ENCODE measurements at regions not wholly inside any gene's neighbourhood (a gene's known extent, or its start where the extent isn't known, plus 50 kb on each side); places are given as distances from the start of the nearest gene placed in this dataset.
"Not testable (repeated sequence)": the region's sequence is repeated elsewhere in the genome, so short reads cannot be mapped to it uniquely, and the experiment has no call there.

- H3K27ac ChIP-seq, result no peak overlapping the region
- no peak for TF ChIP-seq BCL3 (IDR thresholded peaks at IDR 0.05)
- TF ChIP-seq PHF8 (IDR thresholded peaks at IDR 0.05; ENCODE audit: borderline replicate concordance, low read depth), result no peak
- TF ChIP-seq, protein P1, sequence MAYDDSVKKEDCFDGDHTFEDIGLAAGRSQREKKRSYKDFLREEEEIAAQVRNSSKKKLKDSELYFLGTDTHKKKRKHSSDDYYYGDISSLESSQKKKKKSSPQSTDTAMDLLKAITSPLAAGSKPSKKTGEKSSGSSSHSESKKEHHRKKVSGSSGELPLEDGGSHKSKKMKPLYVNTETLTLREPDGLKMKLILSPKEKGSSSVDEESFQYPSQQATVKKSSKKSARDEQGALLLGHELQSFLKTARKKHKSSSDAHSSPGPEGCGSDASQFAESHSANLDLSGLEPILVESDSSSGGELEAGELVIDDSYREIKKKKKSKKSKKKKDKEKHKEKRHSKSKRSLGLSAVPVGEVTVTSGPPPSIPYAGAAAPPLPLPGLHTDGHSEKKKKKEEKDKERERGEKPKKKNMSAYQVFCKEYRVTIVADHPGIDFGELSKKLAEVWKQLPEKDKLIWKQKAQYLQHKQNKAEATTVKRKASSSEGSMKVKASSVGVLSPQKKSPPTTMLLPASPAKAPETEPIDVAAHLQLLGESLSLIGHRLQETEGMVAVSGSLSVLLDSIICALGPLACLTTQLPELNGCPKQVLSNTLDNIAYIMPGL (CRISPR knock-in tag; IDR thresholded peaks at IDR 0.05; ENCODE audit: borderline replicate concordance), result no peak
- no peak for TF ChIP-seq BHLHE40 (IDR thresholded peaks at IDR 0.05; ENCODE audit: low read depth, low read length)
- no peak for TF ChIP-seq JUN (IDR thresholded peaks at IDR 0.05)
- no peak for TF ChIP-seq MAFK (IDR thresholded peaks at IDR 0.05; ENCODE audit: partially characterized antibody)
- no peak for TF ChIP-seq HOXB13 (CRISPR knock-in tag; IDR thresholded peaks at IDR 0.05; ENCODE audit: low read depth)
- TF ChIP-seq RCOR1 (IDR thresholded peaks at IDR 0.05; ENCODE audit: low read depth, low read length), result no peak
- FAIRE-seq, result no peak
- H3K9me3 ChIP-seq, result no peaks in the 10 kb centered on the region
- no peak overlapping the region for H3K4me2 ChIP-seq
- H3K4me1 ChIP-seq, result no peaks in the 10 kb centered on the region
- 6% methylated on average over 1 of the region's 1 CpG for WGBS (ENCODE audit: missing lambda C conversion rate)
- no peak for DNase-seq (ENCODE audit: low read depth in 1 of 2, low spot score in 1 of 2)
- POLR2A ChIA-PET, result no interaction called here
- no peak for ATAC-seq
- no peak overlapping the region for H3K4me3 ChIP-seq
- CTCF ChIA-PET, result no interaction called here
These were observed 403.4 kb upstream of the NR3C2 start for GRCh38 chr4:148845609-148846008.

- H3K27ac ChIP-seq, result no peak overlapping the region
- ATAC-seq (no peak), FAIRE-seq (no peak), DNase-seq (ENCODE audit: low read depth in 1 of 2, low spot score in 1 of 2) (no peak)
- ChIA-PET CTCF (no interaction called here), POLR2A (no interaction called here)
- no peaks in the 10 kb centered on the region for H3K4me1 ChIP-seq
- no peak overlapping the region for H3K4me2 ChIP-seq
- WGBS (ENCODE audit: missing lambda C conversion rate), result 7% methylated on average over 3 of the region's 3 CpGs
- H3K9me3 ChIP-seq, result no peaks in the 10 kb centered on the region
- H3K4me3 ChIP-seq, result no peak overlapping the region
- no peak for TF ChIP-seq HOXB13 (CRISPR knock-in tag; IDR thresholded peaks at IDR 0.05; ENCODE audit: low read depth)
These were observed 401.4 kb upstream of the NR3C2 start for GRCh38 chr4:148843625-148844024.

DNA sequence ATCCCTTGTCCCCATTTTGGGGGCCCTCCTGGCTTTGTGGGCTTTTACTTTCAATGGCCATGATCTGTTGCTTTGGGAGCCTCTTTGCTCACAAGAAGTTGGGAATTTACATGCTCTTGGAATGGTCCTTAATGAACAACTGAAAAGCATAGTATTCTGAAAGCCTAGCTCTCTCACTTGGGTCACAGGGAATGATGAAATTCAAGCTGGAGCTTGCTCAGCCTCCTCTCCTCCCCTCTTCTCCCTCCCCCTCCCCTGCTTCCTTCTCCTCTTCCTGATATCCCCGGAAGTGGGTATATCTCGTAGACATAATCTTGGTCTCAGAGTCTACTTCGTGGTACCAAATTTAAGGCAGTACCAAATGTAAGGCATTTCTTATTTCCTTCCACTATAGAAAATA, 400.6 kb upstream of the NR3C2 start:
- no peak for ATAC-seq
- Histone ChIP-seq H3K4me1 (no peaks in the 10 kb centered on the region), H3K4me3 (no peak overlapping the region), H3K4me2 (no peak overlapping the region), H3K27ac (no peak overlapping the region), H3K9me3 (no peaks in the 10 kb centered on the region)
- TF ChIP-seq POLR2AphosphoS2 (conservative IDR thresholded peaks at IDR 0.05; ENCODE audit: low read length) (no peak), HOXB5 (CRISPR knock-in tag; IDR thresholded peaks at IDR 0.05) (no peak)
- TF ChIP-seq, protein P1 (CRISPR knock-in tag; IDR thresholded peaks at IDR 0.05; ENCODE audit: borderline replicate concordance), result no peak
- FAIRE-seq, result no peak
- CTCF ChIA-PET, result no interaction called here
- POLR2A ChIA-PET, result no interaction called here
- DNase-seq (ENCODE audit: low read depth in 1 of 2, low spot score in 1 of 2), result no peak
- 10% methylated on average over 3 of the region's 3 CpGs for WGBS (ENCODE audit: missing lambda C conversion rate)

DNA sequence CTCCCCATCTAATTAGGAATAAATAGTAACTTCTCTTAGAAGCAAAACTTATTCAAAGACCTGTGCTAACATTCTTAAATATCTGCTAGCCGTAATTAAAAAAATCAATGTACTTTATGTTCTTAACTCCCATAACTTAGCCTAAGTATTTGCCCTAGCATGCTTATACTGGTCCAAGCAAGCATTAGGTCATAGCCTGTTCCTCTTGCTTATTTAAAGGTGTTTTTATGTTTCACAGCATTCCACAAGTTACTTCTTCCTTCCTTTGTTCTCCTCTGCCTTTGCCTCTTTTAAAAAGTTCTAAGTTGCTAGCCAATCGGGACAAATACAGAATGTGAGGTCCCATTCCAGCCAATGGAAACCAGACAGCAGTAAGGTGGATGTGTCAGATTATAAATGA, 395.4 kb upstream of the NR3C2 start:
- H3K9me3 ChIP-seq; POLR2A ChIA-PET; FAIRE-seq; H3K27ac ChIP-seq; H3K4me1 ChIP-seq; H3K4me3 ChIP-seq; ATAC-seq; DNase-seq (ENCODE audit: low read depth in 1 of 2, low spot score in 1 of 2); H3K4me2 ChIP-seq; CTCF ChIA-PET: not testable (repeated sequence)
- 35% methylated on average over 2 of the region's 2 CpGs for WGBS (ENCODE audit: missing lambda C conversion rate)
